BJ (cell line): ENCODE measurements at regions not wholly inside any gene's neighbourhood (a gene's known extent, or its start where the extent isn't known, plus 50 kb on each side); places are given as distances from the start of the nearest gene placed in this dataset.
"Not testable (repeated sequence)": the region's sequence is repeated elsewhere in the genome, so short reads cannot be mapped to it uniquely, and the experiment has no call there.

ENCODE experiments used
- CTCF ChIA-PET: fragments of 350-600 bp; formaldehyde crosslinking; extraction: SDS; loops from one replicate; lab custom pipeline; 2021; ENCODE audit warnings: antibody characterized with exemption, inconsistent platforms; lab: Yijun Ruan, JAX
- POLR2A ChIA-PET: fragments of 300-600 bp; sonication (Branson Sonifier 250); formaldehyde crosslinking; extraction: SDS; loops from one replicate; lab custom pipeline; 2021; ENCODE audit warnings: antibody characterized with exemption; lab: Charles Lee
- DNase-seq: peaks from one replicate; pipeline ENCODE4 v3.0.0-alpha.2; 2011; ENCODE audit warnings: low read depth
- H3K27me3 ChIP-seq: 2 replicates; pipeline ENCODE4 v1.6.0; 2011; ENCODE audit warnings: low read length; ENCODE audit not compliant: control insufficient read depth, insufficient read depth
- H3K36me3 ChIP-seq: 2 replicates; pipeline ENCODE4 v1.5.1; 2011; ENCODE audit warnings: low read length; ENCODE audit not compliant: control insufficient read depth, insufficient read depth
- H3K4me3 ChIP-seq: 2 replicates; pipeline ENCODE4 v1.5.1; 2011; ENCODE audit warnings: low read depth, mild to moderate bottlenecking, control low read depth, low read length
- TF ChIP-seq, protein P1 (sequence below): IDR thresholded peaks from 2 replicates; pipeline ENCODE4 v1.5.1; 2011; ENCODE audit warnings: low read depth, mild to moderate bottlenecking, control low read depth, inconsistent platforms, low read length, moderate library complexity; ENCODE audit not compliant: insufficient read depth

DNA sequence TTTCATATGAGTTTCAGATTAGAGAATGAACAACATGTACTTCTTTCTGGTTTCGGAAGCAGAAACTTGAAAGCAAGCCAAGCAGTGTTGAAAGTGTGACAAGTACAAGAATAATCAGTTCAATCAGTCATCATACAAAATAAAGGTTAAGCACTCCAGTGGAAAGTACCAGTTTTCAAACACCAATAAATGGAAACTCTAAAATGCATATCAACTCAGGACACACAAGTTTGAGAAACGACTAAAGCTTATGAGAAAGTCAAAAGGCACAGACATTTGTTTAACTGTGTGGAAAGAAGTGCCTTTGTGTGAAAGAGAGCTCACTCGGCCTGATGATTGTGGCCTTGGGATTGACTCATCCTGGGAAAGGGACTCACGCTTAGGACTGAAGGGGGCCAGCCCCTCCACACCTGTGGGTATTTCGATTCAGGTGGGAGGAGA lies 60.6 kb upstream of the AKR1C1 start:
- Histone ChIP-seq H3K36me3 (no peaks in the 10 kb centered on the region), H3K4me3 (no peak overlapping the region), H3K27me3 (no peaks in the 10 kb centered on the region)
- TF ChIP-seq, protein P1, sequence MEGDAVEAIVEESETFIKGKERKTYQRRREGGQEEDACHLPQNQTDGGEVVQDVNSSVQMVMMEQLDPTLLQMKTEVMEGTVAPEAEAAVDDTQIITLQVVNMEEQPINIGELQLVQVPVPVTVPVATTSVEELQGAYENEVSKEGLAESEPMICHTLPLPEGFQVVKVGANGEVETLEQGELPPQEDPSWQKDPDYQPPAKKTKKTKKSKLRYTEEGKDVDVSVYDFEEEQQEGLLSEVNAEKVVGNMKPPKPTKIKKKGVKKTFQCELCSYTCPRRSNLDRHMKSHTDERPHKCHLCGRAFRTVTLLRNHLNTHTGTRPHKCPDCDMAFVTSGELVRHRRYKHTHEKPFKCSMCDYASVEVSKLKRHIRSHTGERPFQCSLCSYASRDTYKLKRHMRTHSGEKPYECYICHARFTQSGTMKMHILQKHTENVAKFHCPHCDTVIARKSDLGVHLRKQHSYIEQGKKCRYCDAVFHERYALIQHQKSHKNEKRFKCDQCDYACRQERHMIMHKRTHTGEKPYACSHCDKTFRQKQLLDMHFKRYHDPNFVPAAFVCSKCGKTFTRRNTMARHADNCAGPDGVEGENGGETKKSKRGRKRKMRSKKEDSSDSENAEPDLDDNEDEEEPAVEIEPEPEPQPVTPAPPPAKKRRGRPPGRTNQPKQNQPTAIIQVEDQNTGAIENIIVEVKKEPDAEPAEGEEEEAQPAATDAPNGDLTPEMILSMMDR = no peak
- no peak for DNase-seq
- ChIA-PET POLR2A (interaction anchor here (0.6 kb wide), 1 partner anchor 141 kb away, joined by 3 read pairs; no protein-coding TSS in a partner anchor), CTCF (no interaction called here)

DNA sequence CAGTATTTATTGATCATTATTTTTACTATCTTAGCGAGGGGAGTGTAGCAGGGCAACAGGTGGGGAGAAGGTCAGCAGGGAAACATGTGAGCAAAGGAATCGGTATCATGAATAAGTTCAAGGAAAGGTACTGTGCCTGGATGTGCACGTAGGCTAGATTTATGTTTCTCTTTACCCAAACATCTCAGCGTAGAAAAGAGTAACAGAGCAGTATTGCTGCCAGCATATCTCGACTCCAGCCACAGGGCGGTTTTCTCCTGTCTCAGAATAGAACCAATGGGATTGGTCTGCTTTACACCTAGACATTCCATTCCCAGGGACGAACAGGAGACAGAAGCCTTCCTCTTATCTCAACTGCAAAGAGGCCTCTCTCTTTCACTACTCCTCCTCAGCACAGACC lies 60.1 kb upstream of the AKR1C1 start:
- DNase-seq, H3K36me3 ChIP-seq, POLR2A ChIA-PET, H3K4me3 ChIP-seq, H3K27me3 ChIP-seq, CTCF ChIA-PET: not testable (repeated sequence)

DNA sequence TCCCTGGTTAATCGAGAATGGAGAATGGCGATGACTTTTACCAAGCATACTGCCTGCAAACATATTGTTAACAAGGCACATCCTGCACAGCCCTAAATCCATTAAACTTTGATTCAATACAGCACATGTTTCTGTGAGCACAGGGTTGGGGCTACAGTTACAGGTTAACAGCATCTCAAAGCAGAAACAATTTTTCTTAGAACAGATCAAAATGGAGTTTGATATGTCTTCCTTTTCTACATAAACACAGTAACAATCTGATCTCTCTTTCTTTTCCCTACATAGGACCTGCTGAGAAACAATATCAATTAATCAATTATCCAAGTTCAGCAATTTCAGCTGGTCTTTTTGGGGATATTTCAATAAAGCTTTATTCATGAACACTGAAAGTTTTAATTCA lies 59.5 kb upstream of the AKR1C1 start:
- CTCF ChIA-PET, DNase-seq, H3K27me3 ChIP-seq, POLR2A ChIA-PET, H3K4me3 ChIP-seq, H3K36me3 ChIP-seq: not testable (repeated sequence)

DNA sequence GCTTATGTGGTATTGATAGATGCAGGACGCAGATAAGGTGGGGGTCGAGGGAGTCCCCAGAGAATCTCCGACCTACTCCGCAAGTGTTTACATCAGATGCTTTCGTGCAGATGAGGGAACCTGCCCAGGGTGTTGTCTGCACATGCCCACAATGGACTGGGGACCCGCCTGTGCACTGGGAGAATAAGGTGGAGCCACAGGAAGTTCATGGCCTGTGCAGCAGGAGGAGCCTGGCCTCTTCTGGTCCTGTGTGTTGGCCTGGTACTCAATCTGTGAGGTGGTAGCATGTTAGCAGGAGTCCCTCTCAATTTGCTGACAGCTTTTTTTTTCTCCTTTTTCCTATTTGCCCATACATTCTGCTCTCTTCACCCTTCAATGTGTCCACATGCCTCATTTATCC lies 54.1 kb upstream of the AKR1C1 start:
- CTCF ChIA-PET = no interaction called here
- POLR2A ChIA-PET = no interaction called here
- no peaks in the 10 kb centered on the region for H3K36me3 ChIP-seq
- no peak for DNase-seq
- H3K27me3 ChIP-seq = no peaks in the 10 kb centered on the region
- TF ChIP-seq, protein P1 = no peak
- H3K4me3 ChIP-seq = no peak overlapping the region
